Choroid plexus epithelial cell (primary cell): ENCODE measurements at regions not wholly inside any gene's neighbourhood (a gene's known extent, or its start where the extent isn't known, plus 50 kb on each side); places are given as distances from the start of the nearest gene placed in this dataset.

Experiments
- DNase-seq: peaks from one replicate; pipeline ENCODE4 v3.0.0-alpha.2; 2010; ENCODE audit warnings: low read depth
- H3K4me3 ChIP-seq: 2 replicates; pipeline ENCODE4 v1.5.1; 2011; ENCODE audit warnings: low read depth, mild to moderate bottlenecking, control low read depth, low read length, moderate library complexity
- CTCF ChIP-seq: conservative IDR thresholded peaks from 2 replicates; pipeline ENCODE4 v1.5.1; 2011; ENCODE audit warnings: low read depth, mild to moderate bottlenecking, control low read depth, inconsistent platforms, low read length, moderate library complexity

- no peak for TF ChIP-seq CTCF
- no peak for DNase-seq
- H3K4me3 ChIP-seq: no peak overlapping the region
Measured at GRCh38 chr13:77466753-77467422, 68.6 kb upstream of the SCEL start.

GRCh38 chr13:77465603-77466195 lies 69.8 kb upstream of the SCEL start:
- no peak for TF ChIP-seq CTCF
- DNase-seq: no peak
- no peak overlapping the region for H3K4me3 ChIP-seq

- no peak overlapping the region for H3K4me3 ChIP-seq
- TF ChIP-seq CTCF: no peak
- DNase-seq: no peak
Measured at GRCh38 chr13:77460195-77460594, 75.3 kb upstream of the SCEL start.

GRCh38 chr13:77459592-77459991 lies 75.9 kb upstream of the SCEL start:
- no peak overlapping the region for H3K4me3 ChIP-seq
- DNase-seq: no peak
- TF ChIP-seq CTCF: no peak

GRCh38 chr13:77458736-77459135 lies 76.8 kb upstream of the SCEL start:
- TF ChIP-seq CTCF: no peak
- no peak for DNase-seq
- H3K4me3 ChIP-seq: no peak overlapping the region

- no peak overlapping the region for H3K4me3 ChIP-seq
- no peak for TF ChIP-seq CTCF
- no peak for DNase-seq
Measured at GRCh38 chr13:77457966-77458365, 77.5 kb upstream of the SCEL start.

- no peak overlapping the region for H3K4me3 ChIP-seq
- DNase-seq: no peak
- no peak for TF ChIP-seq CTCF
Measured at GRCh38 chr13:77456271-77456670, 79.2 kb upstream of the SCEL start.
